SK-N-SH (cell line): ENCODE measurements at regions not wholly inside any gene's neighbourhood (a gene's known extent, or its start where the extent isn't known, plus 50 kb on each side); places are given as distances from the start of the nearest gene placed in this dataset.

Experiments used
- CTCF ChIA-PET: fragments of 300-600, 350-600 bp; formaldehyde crosslinking; extraction: SDS; loops from one replicate; lab custom pipeline; 2021; lab: Yijun Ruan, JAX
- POLR2A ChIA-PET: fragments of 350-600 bp; sonication (Branson Sonifier 250); formaldehyde crosslinking; extraction: SDS; loops from one replicate; lab custom pipeline; 2020; ENCODE audit warnings: antibody characterized with exemption, inconsistent platforms; lab: Yijun Ruan, JAX
- DNase-seq: peaks from one replicate; pipeline ENCODE4 v3.0.0; 2012
- H2AFZ ChIP-seq: fragments of 200-600 bp; sonication (generic); 2 replicates; pipeline ENCODE4 v1.8.1; 2016; ENCODE audit warnings: antibody characterized with exemption, mild to moderate bottlenecking, low read depth
- H3F3A ChIP-seq: fragments of 200-600 bp; sonication (generic); replicated peaks from 2 replicates; pipeline ENCODE3; 2016; ENCODE audit warnings: antibody characterized with exemption, mild to moderate bottlenecking; ENCODE audit not compliant: insufficient read depth
- H3K27ac ChIP-seq, 2 experiments: fragments of 200-500 bp in 1 of 2; fragments of 200-600 bp in 1 of 2; sonication (Bioruptor generic) in 1 of 2; sonication (generic), shearing (Covaris generic) in 1 of 2; 2 replicates each; pipeline versions ENCODE4 v1.5.1 to v1.6.1; 2014 to 2016; ENCODE audit warnings: low read depth in 2 of 2, inconsistent platforms in 1 of 2, low read length in 1 of 2, mild to moderate bottlenecking in 1 of 2, mixed read lengths in 1 of 2
- H3K27me3 ChIP-seq: fragments of 200-600 bp; sonication (generic), shearing (Covaris generic); 2 replicates; pipeline ENCODE4 v1.6.1; 2016; ENCODE audit warnings: mixed run types; ENCODE audit not compliant: insufficient read depth
- H3K36me3 ChIP-seq, 2 experiments: fragments of 200-500 bp in 1 of 2; fragments of 200-600 bp in 1 of 2; sonication (Bioruptor generic) in 1 of 2; sonication (generic) in 1 of 2; replicated peaks in 1 of 2; 2 replicates each; pipeline versions ENCODE3 to v1.5.1; 2014 to 2016; ENCODE audit warnings: low read length in 1 of 2, mild to moderate bottlenecking in 1 of 2; ENCODE audit not compliant: insufficient read depth in 2 of 2, control insufficient read depth in 1 of 2
- H3K4me1 ChIP-seq, 2 experiments: fragments of 200-500 bp in 1 of 2; fragments of 200-600 bp in 1 of 2; sonication (Bioruptor generic) in 1 of 2; sonication (generic), shearing (Covaris generic) in 1 of 2; 2 replicates each; pipeline versions ENCODE4 v1.5.1 to v1.6.1; 2014 to 2016; ENCODE audit warnings: low read depth in 1 of 2, low read length in 1 of 2, mixed run types in 1 of 2; ENCODE audit not compliant: insufficient read depth in 2 of 2, control insufficient read depth in 1 of 2
- H3K4me2 ChIP-seq: fragments of 200-600 bp; sonication (generic), shearing (Covaris generic); 2 replicates; pipeline ENCODE4 v1.6.1; 2017; ENCODE audit warnings: mixed run types
- H3K4me3 ChIP-seq, 2 experiments: fragments of 200-500 bp in 1 of 2; fragments of 200-600 bp in 1 of 2; sonication (Bioruptor generic) in 1 of 2; sonication (generic), shearing (Covaris generic) in 1 of 2; 2 replicates each; pipeline versions ENCODE4 v1.5.1 to v1.8.1; 2014 to 2016; ENCODE audit warnings: low read depth in 2 of 2, inconsistent platforms in 1 of 2, low read length in 1 of 2, mild to moderate bottlenecking in 1 of 2, mixed read lengths in 1 of 2, moderate library complexity in 1 of 2
- H3K79me2 ChIP-seq: fragments of 200-600 bp; sonication (generic); 2 replicates; pipeline ENCODE4 v1.8.1; 2017; ENCODE audit warnings: mild to moderate bottlenecking; ENCODE audit not compliant: insufficient read depth
- H3K9ac ChIP-seq: fragments of 200-600 bp; sonication (generic); 2 replicates; pipeline ENCODE4 v1.6.1; 2017; ENCODE audit warnings: mixed run types
- H3K9me2 ChIP-seq: fragments of 200-600 bp; sonication (generic); 2 replicates; pipeline ENCODE4 v1.6.1; 2017; ENCODE audit warnings: mixed run types
- H3K9me3 ChIP-seq: fragments of 200-600 bp; sonication (generic); 2 replicates; pipeline ENCODE4 v1.6.1; 2017; ENCODE audit warnings: mixed run types, mild to moderate bottlenecking, moderate library complexity
- H4K20me1 ChIP-seq: fragments of 200-600 bp; sonication (generic); 2 replicates; pipeline ENCODE4 v1.6.1; 2017; ENCODE audit warnings: mild to moderate bottlenecking, mixed run types; ENCODE audit not compliant: insufficient read depth
- CTCF ChIP-seq: fragments of 200-600 bp; sonication (generic); IDR thresholded peaks from 2 replicates; pipeline ENCODE4 v1.6.1; 2017; ENCODE audit warnings: antibody characterized with exemption, mild to moderate bottlenecking, moderate library complexity
- EP300 ChIP-seq, 2 experiments: IDR thresholded peaks; 2 replicates each; pipeline versions ENCODE4 v1.4.0 to v1.6.1; 2012; ENCODE audit warnings: borderline replicate concordance in 1 of 2, low read depth in 1 of 2, low read length in 1 of 2
- EZH2phosphoT487 ChIP-seq: fragments of 200-600 bp; sonication (generic); IDR thresholded peaks from 2 replicates; pipeline ENCODE4 v1.6.1; 2017; ENCODE audit warnings: low read depth, mixed run types, mild to moderate bottlenecking, antibody characterized with exemption, moderate library complexity, borderline replicate concordance
- FOXM1 ChIP-seq: IDR thresholded peaks from 2 replicates; pipeline ENCODE4 v1.4.0; 2012; ENCODE audit warnings: low read depth, mild to moderate bottlenecking
- GATA2 ChIP-seq: sonication (generic); formaldehyde crosslinking; IDR thresholded peaks from 2 replicates; pipeline ENCODE4 v1.5.0; 2020; ENCODE audit warnings: mild to moderate bottlenecking, missing genetic modification reagents
- MEF2A ChIP-seq: IDR thresholded peaks from 2 replicates; pipeline ENCODE4 v1.4.0; 2012; ENCODE audit warnings: low read depth, borderline replicate concordance
- REST ChIP-seq: IDR thresholded peaks from 2 replicates; pipeline ENCODE4 v1.6.1; 2012; ENCODE audit warnings: mild to moderate bottlenecking, low read depth, low read length, moderate library complexity
- RXRA ChIP-seq: IDR thresholded peaks from 2 replicates; pipeline ENCODE4 v1.4.0; 2012; ENCODE audit warnings: low read depth, mild to moderate bottlenecking, borderline replicate concordance
- SIN3A ChIP-seq: IDR thresholded peaks from 2 replicates; pipeline ENCODE4 v1.6.1; 2012; ENCODE audit warnings: low read depth, mild to moderate bottlenecking, low read length, moderate library complexity, borderline replicate concordance
- SMC3 ChIP-seq: IDR thresholded peaks from 2 replicates; pipeline ENCODE4 v1.6.1; 2012; ENCODE audit warnings: low read depth, low read length, improper control_type of control experiment
- TCF12 ChIP-seq: IDR thresholded peaks from 2 replicates; pipeline ENCODE4 v1.4.0; 2012
- TEAD4 ChIP-seq: IDR thresholded peaks from 2 replicates; pipeline ENCODE4 v1.4.0; 2012; ENCODE audit warnings: mild to moderate bottlenecking, borderline replicate concordance; ENCODE audit not compliant: insufficient read depth
- ZBTB33 ChIP-seq: IDR thresholded peaks from 2 replicates; pipeline ENCODE4 v1.4.0; 2012; ENCODE audit warnings: low read depth, borderline replicate concordance
- WGBS: methylation state at CpG from one replicate; pipeline ENCODE4 v1.1.6; 2017; ENCODE audit warnings: low lambda C conversion rate; 5-methylcytosine and 5-hydroxymethylcytosine counted together
- TF ChIP-seq, protein P1 (sequence below): IDR thresholded peaks from 2 replicates; pipeline ENCODE4 v1.4.0; 2012; ENCODE audit warnings: low read depth
- TF ChIP-seq, protein P2 (sequence below): fragments of 150-350 bp; IDR thresholded peaks from 2 replicates; pipeline ENCODE4 v1.6.1; 2016; ENCODE audit warnings: mild to moderate bottlenecking, low read depth, low read length

DNA sequence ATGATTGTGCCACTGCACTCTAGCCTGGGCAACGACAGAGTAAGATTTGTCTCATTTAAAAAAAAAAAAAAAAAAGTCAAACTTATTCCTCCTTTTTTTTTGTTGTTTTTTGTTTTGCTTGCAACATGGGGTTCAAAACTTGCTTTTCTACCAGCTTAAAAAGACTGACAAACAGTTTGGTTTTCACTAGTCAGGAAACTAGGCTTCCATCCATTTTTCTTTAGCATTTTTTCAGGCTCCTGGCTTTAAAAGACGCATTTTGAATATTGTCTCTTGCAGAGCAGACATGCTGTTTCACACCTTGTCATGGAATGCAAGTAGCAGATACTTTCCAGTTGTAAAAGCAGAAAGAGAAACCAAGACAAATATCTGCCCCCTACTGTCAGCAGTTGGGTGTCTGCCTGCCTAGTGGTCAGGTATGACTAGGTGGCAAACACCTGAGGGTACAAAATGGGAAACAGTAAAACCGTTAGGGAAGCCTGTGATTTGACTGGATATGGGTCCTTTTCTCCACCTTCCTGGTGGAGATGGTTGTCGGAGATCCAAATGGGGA lies 139.9 kb downstream of the CCDC71L start:
- no peaks in the 10 kb centered on the region for H3F3A ChIP-seq
- TF ChIP-seq MEF2A, result no peak
- TF ChIP-seq SMC3, result no peak
- no peak for TF ChIP-seq RXRA
- TF ChIP-seq EP300 (IDR thresholded peaks at IDR 0.05; ENCODE audit: borderline replicate concordance in 1 of 2, low read depth in 1 of 2, low read length in 1 of 2), result no peak
- no peak for TF ChIP-seq CTCF
- TF ChIP-seq EZH2phosphoT487, result no peak
- no peak for TF ChIP-seq GATA2
- TF ChIP-seq TCF12, result no peak
- TF ChIP-seq REST, result no peak
- TF ChIP-seq ZBTB33, result no peak
- no peak for TF ChIP-seq SIN3A
- TF ChIP-seq, protein P1, sequence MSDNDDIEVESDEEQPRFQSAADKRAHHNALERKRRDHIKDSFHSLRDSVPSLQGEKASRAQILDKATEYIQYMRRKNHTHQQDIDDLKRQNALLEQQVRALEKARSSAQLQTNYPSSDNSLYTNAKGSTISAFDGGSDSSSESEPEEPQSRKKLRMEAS, result no peak
- TF ChIP-seq, protein P2, sequence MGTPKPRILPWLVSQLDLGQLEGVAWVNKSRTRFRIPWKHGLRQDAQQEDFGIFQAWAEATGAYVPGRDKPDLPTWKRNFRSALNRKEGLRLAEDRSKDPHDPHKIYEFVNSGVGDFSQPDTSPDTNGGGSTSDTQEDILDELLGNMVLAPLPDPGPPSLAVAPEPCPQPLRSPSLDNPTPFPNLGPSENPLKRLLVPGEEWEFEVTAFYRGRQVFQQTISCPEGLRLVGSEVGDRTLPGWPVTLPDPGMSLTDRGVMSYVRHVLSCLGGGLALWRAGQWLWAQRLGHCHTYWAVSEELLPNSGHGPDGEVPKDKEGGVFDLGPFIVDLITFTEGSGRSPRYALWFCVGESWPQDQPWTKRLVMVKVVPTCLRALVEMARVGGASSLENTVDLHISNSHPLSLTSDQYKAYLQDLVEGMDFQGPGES, result no peak
- TF ChIP-seq FOXM1, result no peak
- TF ChIP-seq TEAD4, result no peak
- H3K9me2 ChIP-seq, result no peaks in the 10 kb centered on the region
- no peaks in the 10 kb centered on the region for H3K4me1 ChIP-seq
- H3K27me3 ChIP-seq, result no peaks in the 10 kb centered on the region
- H3K36me3 ChIP-seq, result no peaks in the 10 kb centered on the region
- H3K79me2 ChIP-seq, result no peaks in the 10 kb centered on the region
- H3K27ac ChIP-seq, result no peak overlapping the region
- H3K9me3 ChIP-seq, result no peaks in the 10 kb centered on the region
- POLR2A ChIA-PET, result no interaction called here
- 76% methylated on average over 4 of the region's 4 CpGs for WGBS
- CTCF ChIA-PET, result no interaction called here
- H3K9ac ChIP-seq, result no peak overlapping the region
- H2AFZ ChIP-seq, result no peak overlapping the region
- no peak overlapping the region for H3K4me3 ChIP-seq
- no peaks in the 10 kb centered on the region for H4K20me1 ChIP-seq
- no peak overlapping the region for H3K4me2 ChIP-seq
- DNase-seq, result no peak
